HCT116 (cell line): ENCODE measurements at regions not wholly inside any gene's neighbourhood (a gene's known extent, or its start where the extent isn't known, plus 50 kb on each side); places are given as distances from the start of the nearest gene placed in this dataset.

Experiments used
- ATAC-seq: fragments of 200-7000 bp; cut with Tn5 transposase; 2 replicates; pipeline ENCODE4 v1.9.1; 2020; ENCODE audit warnings: mild to moderate bottlenecking, moderate library complexity
- BruUV-seq: library from RNA; stranded (reverse); fragments of 400-500 nt; replicated peaks from 2 replicates; lab custom pipeline; 2021; lab: Mats Ljungman, UMichigan
- CTCF ChIA-PET: fragments of 300-600 bp; sonication (Branson Sonifier 250); formaldehyde crosslinking; loops from one replicate; lab custom pipeline; 2021; ENCODE audit warnings: antibody characterized with exemption; lab: Charles Lee
- POLR2A ChIA-PET: fragments of 300-600, 350-600 bp; sonication (Branson Sonifier 250); formaldehyde crosslinking; loops from one replicate; lab custom pipeline; 2021; ENCODE audit warnings: antibody characterized with exemption; lab: Charles Lee
- RAD21 ChIA-PET, 2 experiments: fragments of 300-600 bp; sonication (Branson Sonifier 250); formaldehyde crosslinking; loops; one replicate each; lab custom pipeline; 2023; ENCODE audit warnings: low total read pairs in 2 of 2; ENCODE audit not compliant: uncharacterized antibody in 2 of 2, unreplicated experiment in 2 of 2, low non-redundant PET in 1 of 2; lab: Charles Lee
- DNase-seq: peaks from one replicate; pipeline ENCODE4 v3.0.0-alpha.2; 2010; ENCODE audit warnings: low read depth, low spot score
- H2AFZ ChIP-seq: fragments of 200-600 bp; shearing (Covaris generic), sonication (generic); 2 replicates; pipeline ENCODE4 v1.6.1; 2017; ENCODE audit warnings: low read depth, mixed run types, mixed read lengths, antibody characterized with exemption, low read length; ENCODE audit not compliant: poor library complexity, severe bottlenecking
- H3K27ac ChIP-seq: 2 replicates; pipeline ENCODE4 v1.5.1; 2012; ENCODE audit warnings: low read depth, low read length
- H3K27me3 ChIP-seq: fragments of 200-600 bp; sonication (generic); 2 replicates; pipeline ENCODE4 v1.6.1; 2016; ENCODE audit warnings: mixed run types, low read length, mixed read lengths; ENCODE audit not compliant: insufficient read depth
- H3K36me3 ChIP-seq, 2 experiments: fragments of 200-500 bp in 1 of 2; fragments of 200-600 bp in 1 of 2; sonication (Bioruptor generic) in 1 of 2; sonication (generic) in 1 of 2; 2 replicates each; pipeline versions ENCODE4 v1.5.1 to v1.6.1; 2014 to 2016; ENCODE audit warnings: low read length in 2 of 2, inconsistent platforms in 1 of 2, mixed read lengths in 1 of 2, mixed run types in 1 of 2; ENCODE audit not compliant: insufficient read depth in 2 of 2, control insufficient read depth in 1 of 2
- H3K4me1 ChIP-seq, 2 experiments: fragments of 200-600 bp in 1 of 2; sonication (generic) in 1 of 2; 2 replicates each; pipeline versions ENCODE4 v1.5.1 to v1.6.1; 2012 to 2017; ENCODE audit warnings: low read length in 2 of 2, inconsistent platforms in 1 of 2, mild to moderate bottlenecking in 1 of 2, mixed read lengths in 1 of 2, mixed run types in 1 of 2, moderate library complexity in 1 of 2; ENCODE audit not compliant: insufficient read depth in 2 of 2, control insufficient read depth in 1 of 2
- H3K4me2 ChIP-seq: fragments of 200-600 bp; sonication (generic); 2 replicates; pipeline ENCODE4 v1.6.1; 2017; ENCODE audit warnings: mixed run types, low read length, mixed read lengths
- H3K4me3 ChIP-seq, 2 experiments: fragments of 200-600 bp in 1 of 2; sonication (generic) in 1 of 2; replicated peaks in 1 of 2; 2 replicates each; pipeline ENCODE4 v1.5.1; 2011 to 2016; ENCODE audit warnings: low read length in 2 of 2, control low read depth in 1 of 2, low read depth in 1 of 2, mild to moderate bottlenecking in 1 of 2, mixed read lengths in 1 of 2, mixed run types in 1 of 2
- H3K79me2 ChIP-seq: fragments of 200-600 bp; sonication (generic); 2 replicates; pipeline ENCODE4 v1.6.1; 2017; ENCODE audit warnings: mild to moderate bottlenecking, mixed run types, low read length, moderate library complexity, mixed read lengths; ENCODE audit not compliant: insufficient read depth
- H3K9ac ChIP-seq: fragments of 200-600 bp; sonication (generic); 2 replicates; pipeline ENCODE4 v1.6.1; 2016; ENCODE audit warnings: low read length, mixed read lengths
- H3K9me2 ChIP-seq: fragments of 200-600 bp; sonication (generic), shearing (Covaris generic); 2 replicates; pipeline ENCODE4 v1.6.1; 2017; ENCODE audit warnings: mixed run types, mild to moderate bottlenecking, moderate library complexity; ENCODE audit not compliant: insufficient read depth
- H3K9me3 ChIP-seq, 2 experiments: fragments of 200-500 bp in 1 of 2; fragments of 200-600 bp in 1 of 2; sonication (Bioruptor generic) in 1 of 2; sonication (generic) in 1 of 2; 2 replicates each; pipeline ENCODE4 v1.6.1; 2014 to 2017; ENCODE audit warnings: low read length in 2 of 2, mixed read lengths in 2 of 2, inconsistent platforms in 1 of 2, low read depth in 1 of 2, mild to moderate bottlenecking in 1 of 2, mixed run types in 1 of 2, moderate library complexity in 1 of 2; ENCODE audit not compliant: control insufficient read depth in 1 of 2, insufficient read depth in 1 of 2
- H4K20me1 ChIP-seq: fragments of 200-600 bp; sonication (generic), shearing (Covaris generic); 2 replicates; pipeline ENCODE4 v1.6.1; 2017; ENCODE audit warnings: mixed run types, mild to moderate bottlenecking, moderate library complexity; ENCODE audit not compliant: insufficient read depth
- RAD21 ChIP-seq: IDR thresholded peaks from 2 replicates; pipeline ENCODE4 v1.6.1; 2012; ENCODE audit warnings: low read depth, mild to moderate bottlenecking
- SIN3A ChIP-seq: IDR thresholded peaks from 2 replicates; pipeline ENCODE4 v1.6.1; 2012; ENCODE audit warnings: low read depth
- intact Hi-C: fragments of 100-400 bp; cut with micrococcal nuclease; formaldehyde crosslinking; loops from 2 replicates; pipeline ENCODE4 v1.10.0; 2022
- TF ChIP-seq, protein P1 (sequence below), 3 experiments: fragments of 200-600 bp in 1 of 3; sonication (generic) in 1 of 3; IDR thresholded peaks in 2 of 3; conservative IDR thresholded peaks in 1 of 3; 2 replicates each; pipeline ENCODE4 v1.5.1; 2012 to 2017; ENCODE audit warnings: low read depth in 2 of 3, low read length in 2 of 3, antibody characterized with exemption in 1 of 3, borderline replicate concordance in 1 of 3, control low read depth in 1 of 3, mild to moderate bottlenecking in 1 of 3, mixed read lengths in 1 of 3, mixed run types in 1 of 3, moderate library complexity in 1 of 3; ENCODE audit not compliant: insufficient read depth in 1 of 3
- TF ChIP-seq, protein P2 (sequence below): IDR thresholded peaks from 2 replicates; pipeline ENCODE4 v1.6.1; 2012; ENCODE audit warnings: low read depth

DNA sequence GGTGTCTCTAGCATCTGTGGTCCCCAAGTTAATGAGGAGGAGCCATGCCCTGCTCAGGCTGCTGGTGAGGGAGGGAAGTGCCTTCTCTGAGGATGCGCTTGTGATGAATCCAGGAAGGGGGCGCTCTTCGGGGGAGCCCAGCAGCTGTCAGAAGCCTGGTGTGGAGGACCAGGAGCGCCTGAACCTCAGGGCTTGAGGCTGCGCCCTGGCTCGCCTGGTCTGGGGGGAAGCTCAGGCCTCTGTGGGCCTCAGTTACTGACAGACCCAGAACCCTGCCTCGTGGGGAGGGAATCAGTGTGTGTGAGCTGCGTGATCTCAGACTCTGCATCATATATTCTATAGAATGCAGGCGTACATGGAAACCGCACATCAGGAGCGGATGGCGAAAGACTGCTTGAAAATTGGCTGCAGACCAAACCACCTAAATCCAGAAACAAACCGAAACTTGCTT, 126.1 kb downstream of the SEC14L1 start:
- ChIA-PET CTCF (interaction anchor here (1.0 to 1.2 kb wide), 3 partner anchors 8 to 13 kb away, joined by 3 to 12 read pairs (median 5); no protein-coding TSS in a partner anchor), RAD21 (no interaction called here), POLR2A (interaction anchor here (0.7 kb wide), 1 partner anchor 13 kb away, joined by 3 read pairs; no protein-coding TSS in a partner anchor)
- peak; percentile 92 for ATAC-seq
- intact Hi-C loops = no loop called here
- no peak for DNase-seq
- Histone ChIP-seq H3K79me2 (no peaks in the 10 kb centered on the region), H3K4me3 (no peak overlapping the region), H3K27me3 (no peaks in the 10 kb centered on the region), H2AFZ (no peak overlapping the region), H3K4me2 (no peak overlapping the region), H4K20me1 (no peaks in the 10 kb centered on the region), H3K27ac (no peak overlapping the region), H3K9me3 (no peaks in the 10 kb centered on the region), H3K36me3 (no peaks in the 10 kb centered on the region), H3K9me2 (no peaks in the 10 kb centered on the region), H3K4me1 (peaks cover 6 to 17% of the 10 kb centered on the region in 2 experiments; a peak in 3 of 4 replicates), H3K9ac (no peak overlapping the region)
- no TSS peak for BruUV-seq
- TF ChIP-seq, protein P1, sequence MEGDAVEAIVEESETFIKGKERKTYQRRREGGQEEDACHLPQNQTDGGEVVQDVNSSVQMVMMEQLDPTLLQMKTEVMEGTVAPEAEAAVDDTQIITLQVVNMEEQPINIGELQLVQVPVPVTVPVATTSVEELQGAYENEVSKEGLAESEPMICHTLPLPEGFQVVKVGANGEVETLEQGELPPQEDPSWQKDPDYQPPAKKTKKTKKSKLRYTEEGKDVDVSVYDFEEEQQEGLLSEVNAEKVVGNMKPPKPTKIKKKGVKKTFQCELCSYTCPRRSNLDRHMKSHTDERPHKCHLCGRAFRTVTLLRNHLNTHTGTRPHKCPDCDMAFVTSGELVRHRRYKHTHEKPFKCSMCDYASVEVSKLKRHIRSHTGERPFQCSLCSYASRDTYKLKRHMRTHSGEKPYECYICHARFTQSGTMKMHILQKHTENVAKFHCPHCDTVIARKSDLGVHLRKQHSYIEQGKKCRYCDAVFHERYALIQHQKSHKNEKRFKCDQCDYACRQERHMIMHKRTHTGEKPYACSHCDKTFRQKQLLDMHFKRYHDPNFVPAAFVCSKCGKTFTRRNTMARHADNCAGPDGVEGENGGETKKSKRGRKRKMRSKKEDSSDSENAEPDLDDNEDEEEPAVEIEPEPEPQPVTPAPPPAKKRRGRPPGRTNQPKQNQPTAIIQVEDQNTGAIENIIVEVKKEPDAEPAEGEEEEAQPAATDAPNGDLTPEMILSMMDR (IDR thresholded peaks at IDR 0.05 in 2 of 3, conservative IDR thresholded peaks at IDR 0.05 in 1 of 3; ENCODE audit: borderline replicate concordance in 1 of 3, insufficient read depth in 1 of 3, low read depth in 2 of 3, low read length in 2 of 3) = peak; percentile 35 to 91 (median 84); a peak in 5 of 6 replicates
- TF ChIP-seq SIN3A (no peak), RAD21 (peak; percentile 44)
- TF ChIP-seq, protein P2, sequence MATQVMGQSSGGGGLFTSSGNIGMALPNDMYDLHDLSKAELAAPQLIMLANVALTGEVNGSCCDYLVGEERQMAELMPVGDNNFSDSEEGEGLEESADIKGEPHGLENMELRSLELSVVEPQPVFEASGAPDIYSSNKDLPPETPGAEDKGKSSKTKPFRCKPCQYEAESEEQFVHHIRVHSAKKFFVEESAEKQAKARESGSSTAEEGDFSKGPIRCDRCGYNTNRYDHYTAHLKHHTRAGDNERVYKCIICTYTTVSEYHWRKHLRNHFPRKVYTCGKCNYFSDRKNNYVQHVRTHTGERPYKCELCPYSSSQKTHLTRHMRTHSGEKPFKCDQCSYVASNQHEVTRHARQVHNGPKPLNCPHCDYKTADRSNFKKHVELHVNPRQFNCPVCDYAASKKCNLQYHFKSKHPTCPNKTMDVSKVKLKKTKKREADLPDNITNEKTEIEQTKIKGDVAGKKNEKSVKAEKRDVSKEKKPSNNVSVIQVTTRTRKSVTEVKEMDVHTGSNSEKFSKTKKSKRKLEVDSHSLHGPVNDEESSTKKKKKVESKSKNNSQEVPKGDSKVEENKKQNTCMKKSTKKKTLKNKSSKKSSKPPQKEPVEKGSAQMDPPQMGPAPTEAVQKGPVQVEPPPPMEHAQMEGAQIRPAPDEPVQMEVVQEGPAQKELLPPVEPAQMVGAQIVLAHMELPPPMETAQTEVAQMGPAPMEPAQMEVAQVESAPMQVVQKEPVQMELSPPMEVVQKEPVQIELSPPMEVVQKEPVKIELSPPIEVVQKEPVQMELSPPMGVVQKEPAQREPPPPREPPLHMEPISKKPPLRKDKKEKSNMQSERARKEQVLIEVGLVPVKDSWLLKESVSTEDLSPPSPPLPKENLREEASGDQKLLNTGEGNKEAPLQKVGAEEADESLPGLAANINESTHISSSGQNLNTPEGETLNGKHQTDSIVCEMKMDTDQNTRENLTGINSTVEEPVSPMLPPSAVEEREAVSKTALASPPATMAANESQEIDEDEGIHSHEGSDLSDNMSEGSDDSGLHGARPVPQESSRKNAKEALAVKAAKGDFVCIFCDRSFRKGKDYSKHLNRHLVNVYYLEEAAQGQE = no peak
